K562 (cell line): ENCODE measurements at regions not wholly inside any gene's neighbourhood (a gene's known extent, or its start where the extent isn't known, plus 50 kb on each side); places are given as distances from the start of the nearest gene placed in this dataset.

Experiments
- ATAC-seq: fragments of 200-7000 bp; cut with Tn5 transposase; 3 replicates; pipeline ENCODE4 v1.9.1; 2020; ENCODE audit warnings: moderate library complexity
- BruUV-seq: library from RNA; stranded (reverse); fragments of 400-500 nt; replicated peaks from 2 replicates; lab custom pipeline; 2021; lab: Mats Ljungman, UMichigan
- CTCF ChIA-PET: fragments of 300-600 bp; formaldehyde crosslinking; extraction: SDS; loops from one replicate; lab custom pipeline; 2021; ENCODE audit warnings: low intra/inter-chr PET ratio; lab: Yijun Ruan, JAX
- POLR2A ChIA-PET: fragments of 300-600, 350-650 bp; sonication (Branson Sonifier 250); formaldehyde crosslinking; extraction: SDS; loops from one replicate; lab custom pipeline; 2021; ENCODE audit warnings: antibody characterized with exemption, inconsistent platforms; lab: Yijun Ruan, JAX
- DNase-seq, 4 experiments: peaks; one replicate each; pipeline versions ENCODE4 v3.0.0 to v3.0.0-alpha.2; 2011 to 2018; ENCODE audit warnings: low spot score in 3 of 4, mixed read lengths in 3 of 4; ENCODE audit errors: extremely low read depth in 1 of 4
- FAIRE-seq: peaks from 2 replicates; lab custom pipeline; 2011; peaks lifted over from hg19 to GRCh38; lab: Jason Lieb, UNC
- H2AFZ ChIP-seq: 2 replicates; pipeline ENCODE4 v1.6.0; 2011; ENCODE audit warnings: low read depth, low read length, control low read depth, inconsistent platforms
- H3K27ac ChIP-seq: fragments of 200-600 bp; 3 replicates; pipeline ENCODE4 v1.8.0; 2011; ENCODE audit warnings: low read depth, mild to moderate bottlenecking, control low read depth, inconsistent platforms, low read length, moderate library complexity, mixed read lengths; ENCODE audit errors: extremely low read depth
- H3K27me3 ChIP-seq, 2 experiments: fragments of 300-600 bp in 1 of 2; 2 replicates in 1 of 2; 3 replicates in 1 of 2; pipeline versions ENCODE4 v1.6.0 to v1.8.0; 2011; ENCODE audit warnings: inconsistent platforms in 2 of 2, low read length in 2 of 2, mild to moderate bottlenecking in 1 of 2, mixed read lengths in 1 of 2, moderate library complexity in 1 of 2; ENCODE audit not compliant: control insufficient read depth in 2 of 2, insufficient read depth in 2 of 2
- H3K36me3 ChIP-seq: fragments of 300-600 bp; 3 replicates; pipeline ENCODE4 v1.8.0; 2011; ENCODE audit warnings: mild to moderate bottlenecking, low read length, inconsistent platforms; ENCODE audit not compliant: control insufficient read depth, insufficient read depth
- H3K4me1 ChIP-seq, 2 experiments: fragments of 200-600 bp in 1 of 2; replicated peaks in 1 of 2; 2 replicates in 1 of 2; 3 replicates in 1 of 2; pipeline versions ENCODE4 v1.5.1 to v1.8.0; 2011; ENCODE audit warnings: inconsistent platforms in 2 of 2, low read length in 2 of 2, mild to moderate bottlenecking in 1 of 2, mixed read lengths in 1 of 2, moderate library complexity in 1 of 2; ENCODE audit not compliant: control insufficient read depth in 2 of 2, insufficient read depth in 2 of 2
- H3K4me2 ChIP-seq: 2 replicates; pipeline ENCODE4 v1.6.1; 2011; ENCODE audit warnings: low read length, control low read depth, inconsistent platforms, mixed read lengths; ENCODE audit not compliant: insufficient read depth
- H3K4me3 ChIP-seq: fragments of 200-600 bp; sonication (generic), shearing (Covaris generic); 2 replicates; pipeline ENCODE4 v1.5.1; 2016; ENCODE audit warnings: control low read depth, inconsistent platforms
- H3K79me2 ChIP-seq: fragments of 200-600 bp; 3 replicates; pipeline ENCODE4 v1.8.0; 2011; ENCODE audit warnings: low read length, inconsistent platforms; ENCODE audit not compliant: control insufficient read depth, insufficient read depth
- H3K9ac ChIP-seq, 2 experiments: 2 replicates each; pipeline versions ENCODE4 v1.6.0 to v1.6.1; 2011; ENCODE audit warnings: low read depth in 2 of 2, low read length in 2 of 2, control low read depth in 1 of 2, inconsistent platforms in 1 of 2, mild to moderate bottlenecking in 1 of 2, mixed read lengths in 1 of 2; ENCODE audit not compliant: insufficient read depth in 1 of 2
- H3K9me1 ChIP-seq: one replicate; pipeline ENCODE4 v1.6.0; 2011; ENCODE audit warnings: inconsistent platforms, mild to moderate bottlenecking, low read length, moderate library complexity; ENCODE audit not compliant: control insufficient read depth, insufficient read depth
- H3K9me3 ChIP-seq: replicated peaks from 2 replicates; pipeline ENCODE4 v1.5.1; 2011; ENCODE audit warnings: low read depth, low read length, inconsistent platforms; ENCODE audit not compliant: control insufficient read depth, insufficient read depth
- H4K20me1 ChIP-seq: replicated peaks from 2 replicates; pipeline ENCODE4 v1.6.1; 2011; ENCODE audit warnings: low read length, inconsistent platforms, mixed read lengths; ENCODE audit not compliant: control insufficient read depth, insufficient read depth
- ATF4 ChIP-seq: fragments of 450-650 bp; formaldehyde crosslinking; IDR thresholded peaks from 2 replicates; pipeline ENCODE4 v1.4.0; 2022; ENCODE audit warnings: mild to moderate bottlenecking, moderate library complexity
- HCFC1 ChIP-seq: IDR thresholded peaks from 2 replicates; pipeline ENCODE4 v1.6.1; 2012; ENCODE audit warnings: low read depth, low read length, improper control_type of control experiment
- JUN ChIP-seq, 2 experiments: sonication (generic) in 1 of 2; formaldehyde crosslinking in 1 of 2; IDR thresholded peaks; 2 replicates each; pipeline versions ENCODE4 v1.6.1 to v1.8.0; 2012 to 2022; ENCODE audit warnings: borderline replicate concordance in 2 of 2, mild to moderate bottlenecking in 2 of 2, improper control_type of control experiment in 1 of 2, low read depth in 1 of 2, low read length in 1 of 2, missing genetic modification reagents in 1 of 2
- RBM15 ChIP-seq: fragments of 200-400 bp; formaldehyde crosslinking; IDR thresholded peaks from 2 replicates; pipeline ENCODE4 v1.6.1; 2018; ENCODE audit warnings: mild to moderate bottlenecking, low read length, moderate library complexity; ENCODE audit not compliant: insufficient read depth
- TBL1XR1 ChIP-seq, 2 experiments: IDR thresholded peaks; 2 replicates each; pipeline ENCODE4 v1.6.1; 2012; ENCODE audit warnings: improper control_type of control experiment in 2 of 2, low read length in 2 of 2, mild to moderate bottlenecking in 1 of 2
- ZFP1 ChIP-seq: fragments of 450-650 bp; formaldehyde crosslinking; IDR thresholded peaks from 2 replicates; pipeline ENCODE4 v1.4.0; 2020; ENCODE audit warnings: mild to moderate bottlenecking, mixed read lengths
- ZNF124 ChIP-seq: sonication (generic); formaldehyde crosslinking; IDR thresholded peaks from 2 replicates; pipeline ENCODE4 v1.8.1; 2022; ENCODE audit warnings: missing genetic modification reagents
- WGBS: fragments of 100-300 bp; shearing (Covaris generic); methylation state at CpG from one replicate; pipeline ENCODE4 v1.1.6; 2016; ENCODE audit warnings: low coverage, mixed read lengths; ENCODE audit not compliant: insufficient coverage; ENCODE audit errors: missing lambda C conversion rate; 5-methylcytosine and 5-hydroxymethylcytosine counted together
- in situ Hi-C: fragments of 300-500 bp; cut with MboI; formaldehyde crosslinking; loops from 4 replicates; pipeline ENCODE4 v1.15.0; 2018; ENCODE audit warnings: inconsistent platforms, mixed read lengths
- intact Hi-C: fragments of 100-400 bp; cut with micrococcal nuclease; formaldehyde crosslinking; loops from 2 replicates; pipeline ENCODE4 v1.14.2; 2022
- TF ChIP-seq, protein P1 (sequence below): fragments of 200-600 bp; sonication (generic); IDR thresholded peaks from one replicate; pipeline ENCODE4 v1.6.1; 2012; ENCODE audit warnings: mild to moderate bottlenecking, low read depth, low read length, inconsistent platforms

DNA sequence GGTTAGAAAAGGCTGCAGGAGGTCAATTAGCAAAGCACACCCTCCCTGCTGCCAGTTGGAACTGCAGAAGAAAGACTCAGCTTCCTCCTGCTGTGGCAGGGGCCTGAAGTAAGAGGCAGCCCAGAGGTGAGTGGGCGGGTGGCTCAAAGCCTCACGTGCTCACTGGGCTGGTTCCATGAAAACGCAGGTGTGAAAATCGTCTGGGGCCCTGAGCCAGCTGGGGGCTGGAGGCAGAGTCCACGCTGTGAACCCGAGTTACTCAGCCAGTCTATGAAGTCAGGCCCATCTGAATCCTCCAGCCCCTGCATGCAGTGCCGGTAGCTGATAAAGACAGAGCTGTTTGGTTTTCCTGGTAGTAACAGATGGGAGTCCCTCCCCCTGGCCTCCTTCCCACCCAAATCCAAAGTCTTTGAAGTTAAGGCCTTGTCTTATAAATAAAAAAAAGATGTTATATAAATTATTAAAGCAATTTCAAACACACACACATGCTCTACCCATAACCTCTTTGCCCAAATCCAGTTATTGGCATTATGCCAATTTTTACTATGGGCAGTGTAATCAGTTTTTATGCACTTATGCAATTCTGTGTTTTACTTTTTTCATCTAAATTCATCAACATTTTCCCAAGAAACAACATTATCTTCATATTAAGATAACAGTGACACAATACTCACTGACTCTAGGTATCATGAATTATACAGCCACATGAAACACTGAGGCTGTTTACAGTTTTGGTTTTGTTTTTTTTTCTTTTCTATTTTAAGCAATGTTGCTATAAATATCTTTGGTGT, 57.9 kb upstream of the PNMA1 start:
- H3K4me1 ChIP-seq = peaks cover 38 to 45% of the 10 kb centered on the region in 2 experiments
- FAIRE-seq = peak; percentile 94
- ATAC-seq = peak; percentile 91
- H3K27me3 ChIP-seq = no peaks in the 10 kb centered on the region
- peak overlapping the region; percentile 68 for H3K4me2 ChIP-seq
- BruUV-seq = no TSS peak
- H3K9me3 ChIP-seq = no peaks in the 10 kb centered on the region
- peaks cover 8% of the 10 kb centered on the region for H3K9me1 ChIP-seq
- POLR2A ChIA-PET = interaction anchor here (0.6 to 7.2 kb wide), 10 partner anchors 10 to 440 kb away, joined by 3 to 41 read pairs (median 4); no protein-coding TSS in a partner anchor
- in situ Hi-C loops (no loop called here), intact Hi-C loops (no loop called here)
- H4K20me1 ChIP-seq = no peaks in the 10 kb centered on the region
- peak overlapping the region; percentile 76 for H3K27ac ChIP-seq
- peaks cover 79% of the 10 kb centered on the region for H3K79me2 ChIP-seq
- H2AFZ ChIP-seq = 0 out of 2 replicates have a peak overlapping the region, but pooled peaks have one; percentile 23
- peak; percentile 81 to 94 (median 86) for DNase-seq
- no peak overlapping the region for H3K4me3 ChIP-seq
- CTCF ChIA-PET = no interaction called here
- WGBS = 0% methylated on average over 6 of the region's 7 CpGs
- H3K9ac ChIP-seq = peak overlapping the region; percentile 31 to 45
- H3K36me3 ChIP-seq = peaks cover 5% of the 10 kb centered on the region; the same call in 1 of the 3 replicates
- TF ChIP-seq HCFC1 = no peak
- no peak for TF ChIP-seq ZFP1
- TF ChIP-seq ATF4 = no peak
- TF ChIP-seq JUN (IDR thresholded peaks at IDR 0.05; ENCODE audit: borderline replicate concordance, low read depth, low read length) = peak; percentile 46; the same call in 1 of the 2 replicates
- TF ChIP-seq JUN (CRISPR knock-in tag; IDR thresholded peaks at IDR 0.05; ENCODE audit: borderline replicate concordance) = no peak
- TF ChIP-seq, protein P1, sequence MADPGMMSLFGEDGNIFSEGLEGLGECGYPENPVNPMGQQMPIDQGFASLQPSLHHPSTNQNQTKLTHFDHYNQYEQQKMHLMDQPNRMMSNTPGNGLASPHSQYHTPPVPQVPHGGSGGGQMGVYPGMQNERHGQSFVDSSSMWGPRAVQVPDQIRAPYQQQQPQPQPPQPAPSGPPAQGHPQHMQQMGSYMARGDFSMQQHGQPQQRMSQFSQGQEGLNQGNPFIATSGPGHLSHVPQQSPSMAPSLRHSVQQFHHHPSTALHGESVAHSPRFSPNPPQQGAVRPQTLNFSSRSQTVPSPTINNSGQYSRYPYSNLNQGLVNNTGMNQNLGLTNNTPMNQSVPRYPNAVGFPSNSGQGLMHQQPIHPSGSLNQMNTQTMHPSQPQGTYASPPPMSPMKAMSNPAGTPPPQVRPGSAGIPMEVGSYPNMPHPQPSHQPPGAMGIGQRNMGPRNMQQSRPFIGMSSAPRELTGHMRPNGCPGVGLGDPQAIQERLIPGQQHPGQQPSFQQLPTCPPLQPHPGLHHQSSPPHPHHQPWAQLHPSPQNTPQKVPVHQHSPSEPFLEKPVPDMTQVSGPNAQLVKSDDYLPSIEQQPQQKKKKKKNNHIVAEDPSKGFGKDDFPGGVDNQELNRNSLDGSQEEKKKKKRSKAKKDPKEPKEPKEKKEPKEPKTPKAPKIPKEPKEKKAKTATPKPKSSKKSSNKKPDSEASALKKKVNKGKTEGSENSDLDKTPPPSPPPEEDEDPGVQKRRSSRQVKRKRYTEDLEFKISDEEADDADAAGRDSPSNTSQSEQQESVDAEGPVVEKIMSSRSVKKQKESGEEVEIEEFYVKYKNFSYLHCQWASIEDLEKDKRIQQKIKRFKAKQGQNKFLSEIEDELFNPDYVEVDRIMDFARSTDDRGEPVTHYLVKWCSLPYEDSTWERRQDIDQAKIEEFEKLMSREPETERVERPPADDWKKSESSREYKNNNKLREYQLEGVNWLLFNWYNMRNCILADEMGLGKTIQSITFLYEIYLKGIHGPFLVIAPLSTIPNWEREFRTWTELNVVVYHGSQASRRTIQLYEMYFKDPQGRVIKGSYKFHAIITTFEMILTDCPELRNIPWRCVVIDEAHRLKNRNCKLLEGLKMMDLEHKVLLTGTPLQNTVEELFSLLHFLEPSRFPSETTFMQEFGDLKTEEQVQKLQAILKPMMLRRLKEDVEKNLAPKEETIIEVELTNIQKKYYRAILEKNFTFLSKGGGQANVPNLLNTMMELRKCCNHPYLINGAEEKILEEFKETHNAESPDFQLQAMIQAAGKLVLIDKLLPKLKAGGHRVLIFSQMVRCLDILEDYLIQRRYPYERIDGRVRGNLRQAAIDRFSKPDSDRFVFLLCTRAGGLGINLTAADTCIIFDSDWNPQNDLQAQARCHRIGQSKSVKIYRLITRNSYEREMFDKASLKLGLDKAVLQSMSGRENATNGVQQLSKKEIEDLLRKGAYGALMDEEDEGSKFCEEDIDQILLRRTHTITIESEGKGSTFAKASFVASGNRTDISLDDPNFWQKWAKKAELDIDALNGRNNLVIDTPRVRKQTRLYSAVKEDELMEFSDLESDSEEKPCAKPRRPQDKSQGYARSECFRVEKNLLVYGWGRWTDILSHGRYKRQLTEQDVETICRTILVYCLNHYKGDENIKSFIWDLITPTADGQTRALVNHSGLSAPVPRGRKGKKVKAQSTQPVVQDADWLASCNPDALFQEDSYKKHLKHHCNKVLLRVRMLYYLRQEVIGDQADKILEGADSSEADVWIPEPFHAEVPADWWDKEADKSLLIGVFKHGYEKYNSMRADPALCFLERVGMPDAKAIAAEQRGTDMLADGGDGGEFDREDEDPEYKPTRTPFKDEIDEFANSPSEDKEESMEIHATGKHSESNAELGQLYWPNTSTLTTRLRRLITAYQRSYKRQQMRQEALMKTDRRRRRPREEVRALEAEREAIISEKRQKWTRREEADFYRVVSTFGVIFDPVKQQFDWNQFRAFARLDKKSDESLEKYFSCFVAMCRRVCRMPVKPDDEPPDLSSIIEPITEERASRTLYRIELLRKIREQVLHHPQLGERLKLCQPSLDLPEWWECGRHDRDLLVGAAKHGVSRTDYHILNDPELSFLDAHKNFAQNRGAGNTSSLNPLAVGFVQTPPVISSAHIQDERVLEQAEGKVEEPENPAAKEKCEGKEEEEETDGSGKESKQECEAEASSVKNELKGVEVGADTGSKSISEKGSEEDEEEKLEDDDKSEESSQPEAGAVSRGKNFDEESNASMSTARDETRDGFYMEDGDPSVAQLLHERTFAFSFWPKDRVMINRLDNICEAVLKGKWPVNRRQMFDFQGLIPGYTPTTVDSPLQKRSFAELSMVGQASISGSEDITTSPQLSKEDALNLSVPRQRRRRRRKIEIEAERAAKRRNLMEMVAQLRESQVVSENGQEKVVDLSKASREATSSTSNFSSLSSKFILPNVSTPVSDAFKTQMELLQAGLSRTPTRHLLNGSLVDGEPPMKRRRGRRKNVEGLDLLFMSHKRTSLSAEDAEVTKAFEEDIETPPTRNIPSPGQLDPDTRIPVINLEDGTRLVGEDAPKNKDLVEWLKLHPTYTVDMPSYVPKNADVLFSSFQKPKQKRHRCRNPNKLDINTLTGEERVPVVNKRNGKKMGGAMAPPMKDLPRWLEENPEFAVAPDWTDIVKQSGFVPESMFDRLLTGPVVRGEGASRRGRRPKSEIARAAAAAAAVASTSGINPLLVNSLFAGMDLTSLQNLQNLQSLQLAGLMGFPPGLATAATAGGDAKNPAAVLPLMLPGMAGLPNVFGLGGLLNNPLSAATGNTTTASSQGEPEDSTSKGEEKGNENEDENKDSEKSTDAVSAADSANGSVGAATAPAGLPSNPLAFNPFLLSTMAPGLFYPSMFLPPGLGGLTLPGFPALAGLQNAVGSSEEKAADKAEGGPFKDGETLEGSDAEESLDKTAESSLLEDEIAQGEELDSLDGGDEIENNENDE = no peak
- no peak for TF ChIP-seq RBM15
- TF ChIP-seq TBL1XR1 (IDR thresholded peaks at IDR 0.05; ENCODE audit: low read length in 2 of 2) = 0 out of 4 replicates have a peak, but pooled peaks of 1 of the 2 experiments have one; percentile 37
- TF ChIP-seq ZNF124 = no peak
